GM23338 (cell line): ENCODE measurements at regions not wholly inside any gene's neighbourhood (a gene's known extent, or its start where the extent isn't known, plus 50 kb on each side); places are given as distances from the start of the nearest gene placed in this dataset.

Source experiments
- ATAC-seq: fragments of 200-7000 bp; cut with Tn5 transposase; 3 replicates; pipeline ENCODE4 v1.9.1; 2020
- DNase-seq: peaks from one replicate; pipeline ENCODE4 v3.0.0-alpha.2; 2015; ENCODE audit warnings: low spot score
- H2AFZ ChIP-seq: fragments of 200-600 bp; sonication (generic); 2 replicates; pipeline ENCODE4 v1.8.0; 2016; ENCODE audit warnings: antibody characterized with exemption, mild to moderate bottlenecking, moderate library complexity
- H3F3A ChIP-seq: fragments of 200-600 bp; sonication (generic); replicated peaks from 2 replicates; pipeline ENCODE4 v1.8.0; 2017; ENCODE audit warnings: antibody characterized with exemption, mixed run types, low read depth
- H3K27ac ChIP-seq: fragments of 200-600 bp; sonication (generic); 2 replicates; pipeline ENCODE4 v1.6.1; 2016; ENCODE audit warnings: low read depth
- H3K27me3 ChIP-seq: fragments of 200-600 bp; sonication (generic); 2 replicates; pipeline ENCODE4 v1.8.0; 2016; ENCODE audit warnings: mild to moderate bottlenecking, mixed run types, moderate library complexity; ENCODE audit not compliant: insufficient read depth
- H3K36me3 ChIP-seq: fragments of 200-600 bp; sonication (generic); 2 replicates; pipeline ENCODE4 v1.8.0; 2016; ENCODE audit warnings: mild to moderate bottlenecking; ENCODE audit not compliant: insufficient read depth
- H3K4me1 ChIP-seq: fragments of 200-600 bp; sonication (generic); 2 replicates; pipeline ENCODE4 v1.8.0; 2016; ENCODE audit warnings: mild to moderate bottlenecking, moderate library complexity; ENCODE audit not compliant: insufficient read depth
- H3K4me2 ChIP-seq: fragments of 200-600 bp; sonication (generic); 2 replicates; pipeline ENCODE4 v1.7.1; 2017; ENCODE audit warnings: mixed run types
- H3K4me3 ChIP-seq: fragments of 200-600 bp; sonication (generic); 2 replicates; pipeline ENCODE4 v1.6.1; 2016; ENCODE audit warnings: mixed run types
- H3K79me2 ChIP-seq: fragments of 200-600 bp; sonication (generic); replicated peaks from 2 replicates; pipeline ENCODE4 v1.8.0; 2017; ENCODE audit warnings: mild to moderate bottlenecking; ENCODE audit not compliant: insufficient read depth
- H3K9me2 ChIP-seq: fragments of 200-600 bp; sonication (generic); 2 replicates; pipeline ENCODE4 v1.8.0; 2017; ENCODE audit not compliant: insufficient read depth
- H4K20me1 ChIP-seq: fragments of 200-600 bp; sonication (generic); replicated peaks from 2 replicates; pipeline ENCODE4 v1.8.0; 2017; ENCODE audit warnings: mild to moderate bottlenecking; ENCODE audit not compliant: insufficient read depth
- H3K27ac Mint-ChIP-seq: 2 replicates; pipeline ENCODE4 v1.8.0; 2020; ENCODE audit warnings: inconsistent platforms, mild to moderate bottlenecking, moderate library complexity, mixed read lengths
- H3K27me3 Mint-ChIP-seq: 3 replicates; pipeline ENCODE4 v1.8.0; 2022; ENCODE audit warnings: low read depth, mild to moderate bottlenecking, moderate library complexity, mixed read lengths, inconsistent platforms; ENCODE audit not compliant: insufficient read depth, poor library complexity
- H3K36me3 Mint-ChIP-seq: 3 replicates; pipeline ENCODE4 v1.8.0; 2021; ENCODE audit warnings: low read depth, mild to moderate bottlenecking, inconsistent platforms, moderate library complexity, mixed read lengths
- H3K4me1 Mint-ChIP-seq: 3 replicates; pipeline ENCODE4 v1.8.0; 2020; ENCODE audit warnings: mild to moderate bottlenecking, inconsistent platforms, mixed read lengths
- H3K4me3 Mint-ChIP-seq: 3 replicates; pipeline ENCODE4 v1.8.0; 2021; ENCODE audit warnings: moderate library complexity, mild to moderate bottlenecking, inconsistent platforms, mixed read lengths
- H3K9me3 Mint-ChIP-seq: 3 replicates; pipeline ENCODE4 v1.8.0; 2020; ENCODE audit warnings: moderate library complexity, mild to moderate bottlenecking, inconsistent platforms, mixed read lengths
- CREB1 ChIP-seq: fragments of 250-450 bp; sonication (Bioruptor Pico); IDR thresholded peaks from 2 replicates; pipeline ENCODE4 v1.5.0; 2020; ENCODE audit warnings: low read depth, mild to moderate bottlenecking, moderate library complexity
- ETS1 ChIP-seq: IDR thresholded peaks from 2 replicates; pipeline ENCODE4 v1.6.1; 2016; ENCODE audit warnings: antibody characterized with exemption
- EZH2 ChIP-seq: fragments of 200-600 bp; sonication (generic); IDR thresholded peaks from one replicate; pipeline ENCODE4 v1.8.0; 2017; ENCODE audit warnings: antibody characterized with exemption, mild to moderate bottlenecking, low read depth; ENCODE audit not compliant: unreplicated experiment
- EZH2phosphoT487 ChIP-seq: fragments of 200-600 bp; sonication (generic); IDR thresholded peaks from one replicate; pipeline ENCODE4 v1.8.1; 2018; ENCODE audit warnings: antibody characterized with exemption; ENCODE audit not compliant: unreplicated experiment
- JUNB ChIP-seq: IDR thresholded peaks from one replicate; pipeline ENCODE4 v1.6.1; 2016; ENCODE audit warnings: antibody characterized with exemption; ENCODE audit not compliant: unreplicated experiment
- NANOG ChIP-seq: IDR thresholded peaks from 2 replicates; pipeline ENCODE4 v1.6.1; 2016; ENCODE audit warnings: antibody characterized with exemption, borderline replicate concordance
- POLR2AphosphoS5 ChIP-seq: IDR thresholded peaks from 2 replicates; pipeline ENCODE4 v1.6.1; 2016; ENCODE audit warnings: antibody characterized with exemption, low read depth
- REST ChIP-seq: IDR thresholded peaks from one replicate; pipeline ENCODE4 v1.6.1; 2018; ENCODE audit warnings: antibody characterized with exemption; ENCODE audit not compliant: unreplicated experiment
- STAT1 ChIP-seq: IDR thresholded peaks from one replicate; pipeline ENCODE4 v1.6.1; 2016; ENCODE audit warnings: antibody characterized with exemption; ENCODE audit not compliant: unreplicated experiment
- ZNF114 ChIP-seq: fragments of 250-450 bp; sonication (Bioruptor Pico); IDR thresholded peaks from 2 replicates; pipeline ENCODE4 v1.5.0; 2020; ENCODE audit warnings: mild to moderate bottlenecking, moderate library complexity
- ZNF331 ChIP-seq: fragments of 250-450 bp; sonication (Bioruptor Pico); IDR thresholded peaks from 2 replicates; pipeline ENCODE4 v1.5.0; 2020; ENCODE audit warnings: low read depth, mild to moderate bottlenecking, moderate library complexity
- TF ChIP-seq, protein P1 (sequence below): fragments of 250-450 bp; sonication (Bioruptor Pico); IDR thresholded peaks from 2 replicates; pipeline ENCODE4 v1.5.0; 2020; ENCODE audit warnings: mild to moderate bottlenecking, moderate library complexity
- TF ChIP-seq, protein P2 (sequence below), 2 experiments: fragments of 200-600 bp in 1 of 2; sonication (generic) in 1 of 2; conservative IDR thresholded peaks; 2 replicates each; pipeline versions ENCODE4 v1.5.1 to v1.6.1; 2016 to 2017; ENCODE audit warnings: antibody characterized with exemption in 2 of 2, low read depth in 2 of 2, mild to moderate bottlenecking in 2 of 2, moderate library complexity in 1 of 2

DNA sequence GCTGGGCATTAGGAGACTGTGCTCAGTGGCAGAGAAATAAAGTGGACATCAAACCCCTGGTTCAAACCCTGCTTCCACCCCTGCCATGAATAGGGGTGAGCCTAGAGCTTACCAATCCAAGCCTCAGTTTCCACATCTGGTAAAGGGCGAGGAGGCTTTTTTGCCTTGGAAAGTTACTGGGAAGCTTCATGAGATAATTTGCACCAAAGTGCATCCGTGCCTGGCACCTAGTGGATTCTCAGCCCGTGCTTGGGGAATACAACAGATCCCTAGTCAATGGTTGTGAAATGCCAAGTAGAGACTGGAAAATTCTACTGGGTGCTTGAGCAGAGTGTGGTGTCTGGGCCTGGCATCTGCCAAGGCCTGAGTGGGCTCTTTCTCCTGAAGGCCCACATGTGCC, 158.7 kb upstream of the ZMIZ1 start:
- no peak overlapping the region for H2AFZ ChIP-seq
- Mint-ChIP-seq H3K27me3 (peaks cover 29% of the 10 kb centered on the region), H3K9me3 (no peaks in the 10 kb centered on the region; the same call in 2 of the 3 replicates), H3K4me1 (peaks cover 28% of the 10 kb centered on the region), H3K27ac (no peak overlapping the region), H3K36me3 (no peaks in the 10 kb centered on the region), H3K4me3 (no peak overlapping the region)
- no peaks in the 10 kb centered on the region for H3K79me2 ChIP-seq
- no peaks in the 10 kb centered on the region for H3F3A ChIP-seq
- no peaks in the 10 kb centered on the region for H4K20me1 ChIP-seq
- no peak overlapping the region for H3K27ac ChIP-seq
- H3K4me2 ChIP-seq: no peak overlapping the region
- no peak overlapping the region for H3K4me3 ChIP-seq
- H3K36me3 ChIP-seq: no peaks in the 10 kb centered on the region
- DNase-seq (no peak), ATAC-seq (no peak)
- peaks cover 12% of the 10 kb centered on the region; the same call in 1 of the 2 replicates for H3K4me1 ChIP-seq
- no peaks in the 10 kb centered on the region for H3K27me3 ChIP-seq
- no peaks in the 10 kb centered on the region for H3K9me2 ChIP-seq
- TF ChIP-seq EZH2 (no peak), REST (no peak), ZNF114 (no peak), ZNF331 (no peak), STAT1 (no peak), ETS1 (no peak), JUNB (no peak), POLR2AphosphoS5 (no peak), NANOG (no peak), CREB1 (no peak), EZH2phosphoT487 (no peak)
- TF ChIP-seq, protein P1, sequence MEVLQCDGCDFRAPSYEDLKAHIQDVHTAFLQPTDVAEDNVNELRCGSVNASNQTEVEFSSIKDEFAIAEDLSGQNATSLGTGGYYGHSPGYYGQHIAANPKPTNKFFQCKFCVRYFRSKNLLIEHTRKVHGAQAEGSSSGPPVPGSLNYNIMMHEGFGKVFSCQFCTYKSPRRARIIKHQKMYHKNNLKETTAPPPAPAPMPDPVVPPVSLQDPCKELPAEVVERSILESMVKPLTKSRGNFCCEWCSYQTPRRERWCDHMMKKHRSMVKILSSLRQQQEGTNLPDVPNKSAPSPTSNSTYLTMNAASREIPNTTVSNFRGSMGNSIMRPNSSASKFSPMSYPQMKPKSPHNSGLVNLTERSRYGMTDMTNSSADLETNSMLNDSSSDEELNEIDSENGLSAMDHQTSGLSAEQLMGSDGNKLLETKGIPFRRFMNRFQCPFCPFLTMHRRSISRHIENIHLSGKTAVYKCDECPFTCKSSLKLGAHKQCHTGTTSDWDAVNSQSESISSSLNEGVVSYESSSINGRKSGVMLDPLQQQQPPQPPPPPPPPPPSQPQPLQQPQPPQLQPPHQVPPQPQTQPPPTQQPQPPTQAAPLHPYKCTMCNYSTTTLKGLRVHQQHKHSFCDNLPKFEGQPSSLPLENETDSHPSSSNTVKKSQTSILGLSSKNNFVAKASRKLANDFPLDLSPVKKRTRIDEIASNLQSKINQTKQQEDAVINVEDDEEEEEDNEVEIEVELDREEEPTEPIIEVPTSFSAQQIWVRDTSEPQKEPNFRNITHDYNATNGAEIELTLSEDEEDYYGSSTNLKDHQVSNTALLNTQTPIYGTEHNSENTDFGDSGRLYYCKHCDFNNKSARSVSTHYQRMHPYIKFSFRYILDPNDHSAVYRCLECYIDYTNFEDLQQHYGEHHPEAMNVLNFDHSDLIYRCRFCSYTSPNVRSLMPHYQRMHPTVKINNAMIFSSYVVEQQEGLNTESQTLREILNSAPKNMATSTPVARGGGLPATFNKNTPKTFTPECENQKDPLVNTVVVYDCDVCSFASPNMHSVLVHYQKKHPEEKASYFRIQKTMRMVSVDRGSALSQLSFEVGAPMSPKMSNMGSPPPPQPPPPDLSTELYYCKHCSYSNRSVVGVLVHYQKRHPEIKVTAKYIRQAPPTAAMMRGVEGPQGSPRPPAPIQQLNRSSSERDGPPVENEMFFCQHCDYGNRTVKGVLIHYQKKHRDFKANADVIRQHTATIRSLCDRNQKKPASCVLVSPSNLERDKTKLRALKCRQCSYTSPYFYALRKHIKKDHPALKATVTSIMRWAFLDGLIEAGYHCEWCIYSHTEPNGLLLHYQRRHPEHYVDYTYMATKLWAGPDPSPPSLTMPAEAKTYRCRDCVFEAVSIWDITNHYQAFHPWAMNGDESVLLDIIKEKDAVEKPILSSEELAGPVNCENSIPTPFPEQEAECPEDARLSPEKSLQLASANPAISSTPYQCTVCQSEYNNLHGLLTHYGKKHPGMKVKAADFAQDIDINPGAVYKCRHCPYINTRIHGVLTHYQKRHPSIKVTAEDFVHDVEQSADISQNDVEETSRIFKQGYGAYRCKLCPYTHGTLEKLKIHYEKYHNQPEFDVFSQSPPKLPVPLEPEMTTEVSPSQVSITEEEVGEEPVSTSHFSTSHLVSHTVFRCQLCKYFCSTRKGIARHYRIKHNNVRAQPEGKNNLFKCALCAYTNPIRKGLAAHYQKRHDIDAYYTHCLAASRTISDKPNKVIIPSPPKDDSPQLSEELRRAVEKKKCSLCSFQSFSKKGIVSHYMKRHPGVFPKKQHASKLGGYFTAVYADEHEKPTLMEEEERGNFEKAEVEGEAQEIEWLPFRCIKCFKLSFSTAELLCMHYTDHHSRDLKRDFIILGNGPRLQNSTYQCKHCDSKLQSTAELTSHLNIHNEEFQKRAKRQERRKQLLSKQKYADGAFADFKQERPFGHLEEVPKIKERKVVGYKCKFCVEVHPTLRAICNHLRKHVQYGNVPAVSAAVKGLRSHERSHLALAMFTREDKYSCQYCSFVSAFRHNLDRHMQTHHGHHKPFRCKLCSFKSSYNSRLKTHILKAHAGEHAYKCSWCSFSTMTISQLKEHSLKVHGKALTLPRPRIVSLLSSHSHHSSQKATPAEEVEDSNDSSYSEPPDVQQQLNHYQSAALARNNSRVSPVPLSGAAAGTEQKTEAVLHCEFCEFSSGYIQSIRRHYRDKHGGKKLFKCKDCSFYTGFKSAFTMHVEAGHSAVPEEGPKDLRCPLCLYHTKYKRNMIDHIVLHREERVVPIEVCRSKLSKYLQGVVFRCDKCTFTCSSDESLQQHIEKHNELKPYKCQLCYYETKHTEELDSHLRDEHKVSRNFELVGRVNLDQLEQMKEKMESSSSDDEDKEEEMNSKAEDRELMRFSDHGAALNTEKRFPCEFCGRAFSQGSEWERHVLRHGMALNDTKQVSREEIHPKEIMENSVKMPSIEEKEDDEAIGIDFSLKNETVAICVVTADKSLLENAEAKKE (CRISPR knock-in tag): no peak
- TF ChIP-seq, protein P2, sequence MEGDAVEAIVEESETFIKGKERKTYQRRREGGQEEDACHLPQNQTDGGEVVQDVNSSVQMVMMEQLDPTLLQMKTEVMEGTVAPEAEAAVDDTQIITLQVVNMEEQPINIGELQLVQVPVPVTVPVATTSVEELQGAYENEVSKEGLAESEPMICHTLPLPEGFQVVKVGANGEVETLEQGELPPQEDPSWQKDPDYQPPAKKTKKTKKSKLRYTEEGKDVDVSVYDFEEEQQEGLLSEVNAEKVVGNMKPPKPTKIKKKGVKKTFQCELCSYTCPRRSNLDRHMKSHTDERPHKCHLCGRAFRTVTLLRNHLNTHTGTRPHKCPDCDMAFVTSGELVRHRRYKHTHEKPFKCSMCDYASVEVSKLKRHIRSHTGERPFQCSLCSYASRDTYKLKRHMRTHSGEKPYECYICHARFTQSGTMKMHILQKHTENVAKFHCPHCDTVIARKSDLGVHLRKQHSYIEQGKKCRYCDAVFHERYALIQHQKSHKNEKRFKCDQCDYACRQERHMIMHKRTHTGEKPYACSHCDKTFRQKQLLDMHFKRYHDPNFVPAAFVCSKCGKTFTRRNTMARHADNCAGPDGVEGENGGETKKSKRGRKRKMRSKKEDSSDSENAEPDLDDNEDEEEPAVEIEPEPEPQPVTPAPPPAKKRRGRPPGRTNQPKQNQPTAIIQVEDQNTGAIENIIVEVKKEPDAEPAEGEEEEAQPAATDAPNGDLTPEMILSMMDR (conservative IDR thresholded peaks at IDR 0.05; ENCODE audit: low read depth in 2 of 2): no peak
